ENCODE measurements at regions not wholly inside any gene's neighbourhood (a gene's known extent, or its start where the extent isn't known, plus 50 kb on each side); places are given as distances from the start of the nearest gene placed in this dataset.

GRCh38 chr5:155532621-155533311 is 519.2 kb downstream of the KIF4B start:
- TF ChIP-seq CTCF (conservative IDR thresholded peaks at IDR 0.05 in 1 of 2, IDR thresholded peaks at IDR 0.05 in 1 of 2; ENCODE audit: extremely low read depth in 1 of 2, insufficient read depth in 1 of 2, low read depth in 1 of 2, low read length in 2 of 2): no peak
- TF ChIP-seq EZH2 (IDR thresholded peaks at IDR 0.05; ENCODE audit: borderline replicate concordance, low read length): no peak
